ENCODE measurements at regions not wholly inside any gene's neighbourhood (a gene's known extent, or its start where the extent isn't known, plus 50 kb on each side); places are given as distances from the start of the nearest gene placed in this dataset.

GRCh38 chr17:54736573-54736972, 164.1 kb upstream of the TOM1L1 start:
- intact Hi-C loops (cut with micrococcal nuclease) (no loop called here), dilution Hi-C loops (cut with HindIII; ENCODE audit: low sequenced_read_pairs, unreplicated experiment) (no loop called here), in situ Hi-C loops (cut with MboI; ENCODE audit: low sequenced_read_pairs) (no loop called here)
- Histone ChIP-seq H3K4ac (ENCODE audit: low read depth, low read length) (no peak overlapping the region), H2BK120ac (ENCODE audit: low read depth, low read length) (no peak overlapping the region), H3K56ac (ENCODE audit: extremely low read depth, insufficient read depth, low read length) (no peak overlapping the region), H3K23ac (ENCODE audit: low read depth, low read length) (no peak overlapping the region), H2BK15ac (ENCODE audit: low read depth, low read length) (no peak overlapping the region), H3K9ac (ENCODE audit: low read depth, low read length) (no peak overlapping the region), H4K5ac (ENCODE audit: low read depth, low read length) (no peak overlapping the region), H3K79me1 (ENCODE audit: low read depth in 1 of 2, low read length in 2 of 2) (no peaks in the 10 kb centered on the region), H2BK20ac (ENCODE audit: low read depth, low read length) (no peak overlapping the region), H3K36me3 (ENCODE audit: control insufficient read depth, insufficient read depth, low read length) (no peaks in the 10 kb centered on the region), H3K18ac (ENCODE audit: low read depth, low read length) (no peak overlapping the region), H3K27ac (ENCODE audit: insufficient read depth, low read length) (no peak overlapping the region), H3K9me1 (ENCODE audit: insufficient read depth, low read length) (no peaks in the 10 kb centered on the region), H3K27me3 (ENCODE audit: control insufficient read depth, insufficient read depth, low read length) (no peaks in the 10 kb centered on the region), H2BK5ac (ENCODE audit: low read depth, low read length, poor library complexity, severe bottlenecking) (no peak overlapping the region), H3K4me3 (ENCODE audit: insufficient read depth, low read depth, low read length) (no peak overlapping the region), H4K20me1 (ENCODE audit: insufficient read depth, low read length) (no peaks in the 10 kb centered on the region), H2AK5ac (ENCODE audit: low read depth, low read length) (no peak overlapping the region), H2AK9ac (replicated peaks; ENCODE audit: low read depth, low read length, poor library complexity) (no peak overlapping the region), H3K14ac (replicated peaks; ENCODE audit: low read depth, low read length) (no peak overlapping the region), H4K8ac (ENCODE audit: low read depth in 2 of 2, low read length in 2 of 2) (no peak overlapping the region), H4K91ac (ENCODE audit: insufficient read depth, low read depth, low read length) (no peak overlapping the region), H3K9me3 (ENCODE audit: control insufficient read depth, insufficient read depth, low read length) (peaks cover 2% of the 10 kb centered on the region; the same call in 1 of the 2 replicates), H2AFZ (replicated peaks; ENCODE audit: low read length, poor library complexity) (no peak overlapping the region), H3K4me1 (ENCODE audit: control insufficient read depth, insufficient read depth, low read length) (no peaks in the 10 kb centered on the region), H3K4me2 (ENCODE audit: low read depth, low read length) (no peak overlapping the region)
- no peak for ATAC-seq (ENCODE audit: low read depth)
- no TSS peak for BruUV-seq (replicated peaks)
- POLR2A ChIA-PET (ENCODE audit: unreplicated experiment) = no interaction called here
- CTCF ChIA-PET = no interaction called here
- DNase-seq = no peak
- TF ChIP-seq RAD21 (IDR thresholded peaks at IDR 0.05; ENCODE audit: low read length) (no peak), USF2 (IDR thresholded peaks at IDR 0.05; ENCODE audit: low read depth, low read length) (no peak), POLR2A (IDR thresholded peaks at IDR 0.05; ENCODE audit: low read depth, low read length) (no peak), MAZ (IDR thresholded peaks at IDR 0.05; ENCODE audit: borderline replicate concordance, low read depth, low read length) (no peak), NFE2L2 (IDR thresholded peaks at IDR 0.05; ENCODE audit: low read depth, low read length) (no peak), RFX5 (IDR thresholded peaks at IDR 0.05; ENCODE audit: low read depth, low read length) (no peak)

Measured in IMR-90 (cell line).